C4-2B (cell line): ENCODE measurements at regions not wholly inside any gene's neighbourhood (a gene's known extent, or its start where the extent isn't known, plus 50 kb on each side); places are given as distances from the start of the nearest gene placed in this dataset.

Source experiments
- H3K27ac ChIP-seq: fragments of 450-650 bp; 2 replicates; pipeline ENCODE4 v1.5.1; 2017
- ZFX ChIP-seq: fragments of 450-650 bp; IDR thresholded peaks from 2 replicates; pipeline ENCODE4 v1.6.1; 2017
- TF ChIP-seq, protein P1 (sequence below): fragments of 450-650 bp; conservative IDR thresholded peaks from 2 replicates; pipeline ENCODE4 v1.5.1; 2017; ENCODE audit warnings: mild to moderate bottlenecking

DNA sequence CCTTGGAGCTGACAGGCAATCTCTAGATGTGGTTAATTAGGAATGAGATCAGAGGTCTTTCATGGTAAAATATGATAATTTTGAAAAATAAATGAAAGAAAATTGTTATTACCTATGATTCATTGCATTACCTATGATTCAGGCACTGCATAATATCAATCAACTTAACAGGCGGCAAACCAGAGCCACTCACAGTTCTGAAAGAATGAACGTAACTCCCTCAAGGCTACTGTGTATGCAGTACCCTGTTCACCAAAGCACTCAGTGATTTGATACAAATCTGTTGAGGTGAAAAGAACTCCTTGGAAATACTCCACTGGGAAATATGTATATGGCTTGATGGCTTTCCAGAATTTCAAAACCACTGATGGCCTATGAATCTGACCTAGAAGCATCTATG is 398.9 kb downstream of the ACTL7B start:
- TF ChIP-seq ZFX, result no peak
- TF ChIP-seq, protein P1, sequence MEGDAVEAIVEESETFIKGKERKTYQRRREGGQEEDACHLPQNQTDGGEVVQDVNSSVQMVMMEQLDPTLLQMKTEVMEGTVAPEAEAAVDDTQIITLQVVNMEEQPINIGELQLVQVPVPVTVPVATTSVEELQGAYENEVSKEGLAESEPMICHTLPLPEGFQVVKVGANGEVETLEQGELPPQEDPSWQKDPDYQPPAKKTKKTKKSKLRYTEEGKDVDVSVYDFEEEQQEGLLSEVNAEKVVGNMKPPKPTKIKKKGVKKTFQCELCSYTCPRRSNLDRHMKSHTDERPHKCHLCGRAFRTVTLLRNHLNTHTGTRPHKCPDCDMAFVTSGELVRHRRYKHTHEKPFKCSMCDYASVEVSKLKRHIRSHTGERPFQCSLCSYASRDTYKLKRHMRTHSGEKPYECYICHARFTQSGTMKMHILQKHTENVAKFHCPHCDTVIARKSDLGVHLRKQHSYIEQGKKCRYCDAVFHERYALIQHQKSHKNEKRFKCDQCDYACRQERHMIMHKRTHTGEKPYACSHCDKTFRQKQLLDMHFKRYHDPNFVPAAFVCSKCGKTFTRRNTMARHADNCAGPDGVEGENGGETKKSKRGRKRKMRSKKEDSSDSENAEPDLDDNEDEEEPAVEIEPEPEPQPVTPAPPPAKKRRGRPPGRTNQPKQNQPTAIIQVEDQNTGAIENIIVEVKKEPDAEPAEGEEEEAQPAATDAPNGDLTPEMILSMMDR, result no peak
- no peak overlapping the region for H3K27ac ChIP-seq

DNA sequence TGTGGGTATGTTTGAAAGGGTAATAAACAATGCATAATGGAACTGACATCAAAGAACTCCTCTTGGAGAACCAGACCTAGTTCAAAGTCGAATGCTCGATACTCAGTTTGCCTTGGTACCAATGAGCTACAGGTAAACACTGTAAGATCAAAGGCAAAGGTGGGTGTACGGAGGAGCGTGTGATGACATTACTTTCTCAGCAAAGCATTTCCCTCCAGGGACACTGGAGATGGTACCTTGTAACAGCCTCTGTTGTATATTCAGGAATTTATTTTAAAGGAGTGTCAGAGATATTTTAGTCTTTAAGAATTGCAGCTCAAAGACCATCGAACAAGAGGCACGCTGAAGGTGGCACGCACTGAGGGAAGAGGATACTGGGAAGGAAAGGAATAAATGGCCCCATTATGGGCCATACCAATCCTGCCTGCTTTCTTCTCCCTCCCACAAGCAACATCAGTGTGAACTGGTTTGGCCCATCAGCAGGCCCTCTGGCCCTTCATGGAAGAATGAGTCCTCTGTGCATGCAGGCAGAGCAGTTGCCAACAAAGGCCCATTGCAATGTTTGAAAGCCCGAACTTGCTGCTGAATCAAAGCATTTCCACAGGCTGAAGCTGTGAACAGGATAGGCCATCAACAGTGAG is 410.2 kb downstream of the ACTL7B start:
- H3K27ac ChIP-seq, result no peak overlapping the region
- no peak for TF ChIP-seq ZFX
- TF ChIP-seq, protein P1, result no peak

DNA sequence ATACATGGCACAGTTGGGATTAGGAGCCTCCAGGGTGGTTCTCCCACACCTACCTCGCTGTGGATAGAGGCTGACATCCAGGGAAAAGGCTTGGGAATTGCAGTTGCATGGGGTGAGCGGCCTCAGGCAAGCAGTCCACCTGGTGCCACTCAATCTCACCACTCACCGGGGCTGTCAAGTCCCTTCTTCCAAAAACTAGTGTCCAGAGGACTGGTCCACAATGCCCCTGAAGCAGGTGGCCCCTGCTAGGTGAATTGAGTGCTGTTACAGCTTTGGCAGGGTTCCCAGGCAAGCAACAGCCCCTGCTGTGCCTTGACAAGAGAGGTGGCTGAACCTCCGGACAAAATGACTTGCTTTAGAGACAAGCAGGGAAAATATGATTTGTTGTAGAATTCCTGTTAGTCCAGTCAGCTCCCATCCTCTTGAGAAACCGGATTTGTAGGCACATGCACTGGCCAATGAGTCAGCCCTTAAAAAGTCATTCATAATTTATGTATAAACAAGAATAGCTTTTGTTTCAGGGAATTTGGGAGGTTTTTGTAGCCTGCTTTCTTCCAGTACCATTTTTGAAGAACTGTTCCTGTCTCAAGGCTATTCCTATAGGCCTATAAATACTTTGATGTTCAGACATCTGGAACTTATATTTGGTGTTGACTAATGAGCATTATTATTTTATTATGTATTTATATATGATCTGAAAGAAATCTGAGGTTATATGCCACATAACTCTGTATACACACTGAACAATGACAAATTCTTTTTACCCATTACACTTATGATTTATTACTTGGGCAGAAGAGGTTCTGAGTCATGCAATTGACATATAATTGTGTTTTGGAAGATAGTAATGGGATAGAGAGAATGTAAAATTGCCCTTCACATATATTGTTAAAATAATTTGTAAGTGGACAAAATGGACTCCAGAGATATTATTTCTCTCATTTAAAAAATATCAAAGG is 411.1 kb downstream of the ACTL7B start:
- no peak for TF ChIP-seq ZFX
- TF ChIP-seq, protein P1, result no peak
- no peak overlapping the region for H3K27ac ChIP-seq

DNA sequence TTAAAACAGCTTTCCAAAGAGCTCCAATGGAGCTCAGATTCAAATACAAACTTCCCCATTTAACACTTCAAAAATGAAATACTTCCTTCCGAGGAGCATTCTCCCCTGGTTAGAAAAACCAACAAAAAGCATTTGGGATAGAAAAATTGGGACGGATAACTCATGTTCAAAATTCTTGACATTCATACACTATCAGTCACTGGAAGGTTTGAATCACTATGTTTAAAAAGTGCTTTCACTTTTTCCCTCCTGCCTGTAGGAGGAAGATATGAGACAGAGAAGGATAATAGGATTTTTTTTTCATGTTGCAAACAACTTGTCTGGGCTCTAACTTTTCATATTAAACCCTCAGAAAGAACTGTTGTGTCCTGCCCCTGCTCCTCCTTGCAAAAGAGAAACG is 412.0 kb downstream of the ACTL7B start:
- no peak overlapping the region for H3K27ac ChIP-seq
- TF ChIP-seq ZFX, result no peak
- TF ChIP-seq, protein P1, result no peak

DNA sequence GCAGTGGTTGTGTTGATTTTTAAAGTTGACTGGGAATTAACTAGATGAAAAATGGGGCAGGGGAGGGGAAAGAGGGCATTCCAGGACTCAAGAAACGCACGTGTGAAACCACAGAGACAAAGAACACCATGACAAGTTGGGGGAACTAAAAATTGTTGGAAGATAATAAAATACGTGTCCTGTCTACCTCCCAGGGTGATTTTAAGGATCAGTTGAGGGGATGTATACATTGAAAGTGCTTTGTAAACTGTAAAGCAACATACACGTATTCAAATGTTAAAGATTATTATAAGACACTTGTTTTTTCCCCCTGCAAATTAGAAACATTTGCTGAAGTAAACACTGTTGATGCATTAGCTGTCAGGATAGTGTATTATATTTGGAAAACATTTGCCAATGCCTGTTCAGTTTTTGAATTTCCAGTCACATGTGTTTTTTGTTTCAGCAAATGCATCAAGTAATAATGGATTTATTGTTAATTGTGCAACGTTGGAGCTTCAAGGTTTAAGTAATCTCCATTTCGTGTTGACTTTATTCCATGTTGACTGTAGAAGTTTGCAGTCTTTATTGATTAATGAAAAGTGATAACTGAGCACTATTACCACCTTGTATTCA is 412.7 kb downstream of the ACTL7B start:
- no peak overlapping the region for H3K27ac ChIP-seq
- TF ChIP-seq, protein P1, result no peak
- TF ChIP-seq ZFX, result no peak

DNA sequence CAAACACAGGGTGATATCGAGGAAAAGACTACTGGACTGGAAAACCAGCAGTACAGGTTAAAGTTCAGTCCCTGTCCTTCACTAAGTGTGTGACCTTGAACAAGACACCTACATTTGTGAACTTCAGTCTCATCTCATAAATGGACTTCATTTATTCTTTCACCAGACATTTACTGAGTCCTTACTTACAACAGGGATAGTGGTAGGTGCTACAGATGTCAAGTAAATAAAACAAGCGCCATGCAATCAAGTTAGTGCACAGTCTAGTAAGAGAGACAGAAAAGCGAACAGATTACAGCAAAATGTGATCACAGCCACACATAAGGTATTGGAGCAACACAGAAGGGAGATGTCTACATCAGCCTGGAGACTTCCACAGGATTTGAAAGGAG is 413.2 kb downstream of the ACTL7B start:
- TF ChIP-seq, protein P1, result no peak
- TF ChIP-seq ZFX, result no peak
- no peak overlapping the region for H3K27ac ChIP-seq

DNA sequence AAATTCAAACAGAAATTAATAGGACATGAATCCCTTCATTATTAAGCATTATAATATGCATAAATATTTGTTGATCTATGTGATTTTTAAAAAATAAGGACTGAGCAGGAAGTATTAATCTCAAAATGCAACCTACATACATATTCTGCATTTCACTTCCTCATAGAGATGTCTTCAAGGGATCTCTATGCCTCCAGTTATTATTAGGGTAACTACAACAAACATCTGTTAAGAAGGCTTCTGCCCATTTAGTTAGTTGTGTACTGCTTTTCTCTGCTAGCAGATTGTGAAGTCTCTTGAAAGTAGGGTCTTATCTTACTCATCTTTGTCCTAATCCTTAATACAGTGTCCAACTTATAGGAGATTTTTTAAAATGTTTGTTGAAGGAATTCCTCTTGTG is 414.1 kb downstream of the ACTL7B start:
- no peak for TF ChIP-seq ZFX
- TF ChIP-seq, protein P1, result no peak
- H3K27ac ChIP-seq, result no peak overlapping the region
